Psoas muscle (tissue), 7 donors: ENCODE measurements at regions not wholly inside any gene's neighbourhood (a gene's known extent, or its start where the extent isn't known, plus 50 kb on each side); places are given as distances from the start of the nearest gene placed in this dataset.

Experiments
- ATAC-seq, 4 donors: fragments of 200-7000 bp; cut with Tn5 transposase; one replicate each; pipeline ENCODE4 v1.9.1; 2020; ENCODE audit warnings: moderate library complexity in 3 of 4, mild to moderate bottlenecking in 2 of 4
- DNase-seq, 2 donors: peaks; one replicate each; pipeline ENCODE4 v3.0.0-alpha.2; 2020
- H3K27ac ChIP-seq: fragments of 200-600 bp; one replicate; pipeline ENCODE4 v1.8.0; 2022
- H3K27me3 ChIP-seq, 3 donors: fragments of 200-600 bp in 1 of 3; one replicate each; pipeline versions ENCODE4 v1.6.1 to v1.8.0; 2013 to 2022; ENCODE audit warnings: low read length in 2 of 3, mild to moderate bottlenecking in 2 of 3, moderate library complexity in 1 of 3; ENCODE audit not compliant: insufficient read depth in 3 of 3
- H3K36me3 ChIP-seq, 2 donors: fragments of 200-600 bp in 1 of 2; one replicate each; pipeline versions ENCODE4 v1.6.1 to v1.8.0; 2013 to 2022; ENCODE audit warnings: low read depth in 1 of 2, mild to moderate bottlenecking in 1 of 2, moderate library complexity in 1 of 2; ENCODE audit not compliant: insufficient read depth in 1 of 2
- H3K4me1 ChIP-seq: fragments of 200-600 bp; one replicate; pipeline ENCODE4 v1.8.0; 2022
- H3K4me3 ChIP-seq: fragments of 200-600 bp; one replicate; pipeline ENCODE4 v1.8.0; 2022; ENCODE audit warnings: mild to moderate bottlenecking
- H3K9me3 ChIP-seq: fragments of 200-600 bp; one replicate; pipeline ENCODE4 v1.8.0; 2022
- CTCF ChIP-seq: fragments of 200-600 bp; IDR thresholded peaks from one replicate; pipeline ENCODE4 v1.8.0; 2022; ENCODE audit warnings: antibody characterized with exemption
- WGBS, 3 donors: extraction: QIAGEN DNeasy Blood & Tissue Kit; methylation state at CpG; one replicate each; pipeline versions ENCODE4 v1.1.6 to v1.1.7; 2013; 5-methylcytosine and 5-hydroxymethylcytosine counted together
- intact Hi-C, 2 donors: fragments of 100-400 bp; cut with DNase I; formaldehyde crosslinking; loops; one replicate each; pipeline versions ENCODE4 v1.11.0 to v1.14.2; 2022
- donor health status: healthy with polysubstance abuse.
- donor health status: DM: no; HTN: no; CAD: no; lungs with moderate emphysema.
- donor health status: Bipolar disorder and iron deficiency.
- donor health status: healthy.
- donor health status: DM: yes; HTN: yes; CAD: no.
- donor health status: DM: no; HTN: no; CAD: no.
- donor health status: DM: yes; HTN: yes; CAD: no.

- Histone ChIP-seq H3K27ac (no peak overlapping the region), H3K36me3 (no peaks in the 10 kb centered on the region), H3K27me3 (no peaks in the 10 kb centered on the region), H3K9me3 (no peaks in the 10 kb centered on the region), H3K4me3 (no peak overlapping the region), H3K4me1 (no peaks in the 10 kb centered on the region)
- intact Hi-C loops = no loop called here
- 33 to 36% (median 35%) methylated on average over 2 of the region's 2 CpGs for WGBS, 3 donors
- no peak for DNase-seq
- no peak for ATAC-seq
- TF ChIP-seq CTCF = no peak
Measured at GRCh38 chr4:54793856-54794422, 136.2 kb downstream of the KIT start.
